Esophagus squamous epithelium (tissue), 5 donors: ENCODE measurements at regions not wholly inside any gene's neighbourhood (a gene's known extent, or its start where the extent isn't known, plus 50 kb on each side); places are given as distances from the start of the nearest gene placed in this dataset.

Experiments
- DNase-seq: peaks from one replicate; lab custom pipeline; 2025; lab: John Stamatoyannopoulos, UW
- H3K27ac ChIP-seq, 4 donors: fragments of 200-600 bp; sonication (generic); one replicate each; pipeline ENCODE4 v1.5.1; 2016 to 2019; ENCODE audit warnings: mild to moderate bottlenecking in 1 of 4
- H3K27me3 ChIP-seq, 4 donors: fragments of 200-600 bp; sonication (generic); 1 replicate in 3 of 4; 2 replicates in 1 of 4; pipeline versions ENCODE4 v1.5.1 to v1.6.0; 2017 to 2021; ENCODE audit warnings: antibody characterized with exemption in 1 of 4
- H3K36me3 ChIP-seq, 3 donors: fragments of 200-600 bp; sonication (generic); one replicate each; pipeline ENCODE4 v1.5.1; 2016 to 2019
- H3K4me1 ChIP-seq, 3 donors: fragments of 200-600 bp; sonication (generic); one replicate each; pipeline ENCODE4 v1.5.1; 2017 to 2019
- H3K4me3 ChIP-seq, 4 donors: fragments of 200-600 bp; sonication (generic); 1 replicate in 3 of 4; 2 replicates in 1 of 4; pipeline ENCODE4 v1.5.1; 2016 to 2019; ENCODE audit warnings: mild to moderate bottlenecking in 2 of 4, moderate library complexity in 1 of 4
- H3K9me3 ChIP-seq, 3 donors: fragments of 200-600 bp; sonication (generic); one replicate each; pipeline ENCODE4 v1.5.1; 2016 to 2019
- CTCF ChIP-seq, 6 experiments: fragments of 450-650 bp in 4 of 6; fragments of 200-600 bp in 2 of 6; sonication (generic) in 2 of 6; IDR thresholded peaks; one replicate each; pipeline ENCODE4 v1.5.1; 2016 to 2019; ENCODE audit warnings: antibody characterized with exemption in 6 of 6, mild to moderate bottlenecking in 4 of 6, moderate library complexity in 4 of 6
- POLR2A ChIP-seq, 4 donors: fragments of 450-650 bp; IDR thresholded peaks; one replicate each; pipeline ENCODE4 v1.6.1; 2017; ENCODE audit warnings: antibody characterized with exemption in 4 of 4, mild to moderate bottlenecking in 4 of 4, moderate library complexity in 3 of 4
- WGBS, 2 donors: methylation state at CpG; one replicate each; pipeline ENCODE4 v1.1.5; 2018; 5-methylcytosine and 5-hydroxymethylcytosine counted together
- intact Hi-C: fragments of 100-400 bp; cut with DNase I; formaldehyde crosslinking; loops from one replicate; pipeline ENCODE4 v1.15.0; 2022
- donor health status: DM: yes; HTN: yes; CAD: no.

- no peak for DNase-seq
- peaks cover 0 to 48% (median 14%) of the 10 kb centered on the region in 3 donors for H3K4me1 ChIP-seq
- peak overlapping the region in 1 of 4 donors; percentile 4 for H3K4me3 ChIP-seq
- no peaks in the 10 kb centered on the region for H3K27me3 ChIP-seq
- WGBS, 2 donors = 34 to 38% methylated on average over 6 of the region's 6 CpGs
- intact Hi-C loops = no loop called here
- no peaks in the 10 kb centered on the region for H3K9me3 ChIP-seq
- peak overlapping the region; percentile 8 to 70 (median 55) for H3K27ac ChIP-seq
- TF ChIP-seq CTCF (IDR thresholded peaks at IDR 0.05) = no peak
- no peaks in the 10 kb centered on the region for H3K36me3 ChIP-seq
Observed at GRCh38 chr6:138654715-138655634, 118.6 kb upstream of the CCDC28A start.

GRCh38 chr6:138655828-138656227 is 117.7 kb upstream of the CCDC28A start:
- intact Hi-C loops = no loop called here
- no peaks in the 10 kb centered on the region for H3K27me3 ChIP-seq
- 85 to 87% methylated on average over 6 of the region's 6 CpGs for WGBS, 2 donors

GRCh38 chr6:138656364-138657064 is 117.1 kb upstream of the CCDC28A start:
- no peak overlapping the region for H3K4me3 ChIP-seq
- no peaks in the 10 kb centered on the region for H3K27me3 ChIP-seq
- no peak overlapping the region for H3K27ac ChIP-seq
- peaks cover 0 to 52% (median 14%) of the 10 kb centered on the region in 3 donors for H3K4me1 ChIP-seq
- TF ChIP-seq CTCF (IDR thresholded peaks at IDR 0.05) = no peak
- TF ChIP-seq POLR2A (IDR thresholded peaks at IDR 0.05) = no peak
- WGBS, 2 donors = 69 to 77% methylated on average over 7 of the region's 7 CpGs
- H3K9me3 ChIP-seq = no peaks in the 10 kb centered on the region
- DNase-seq = no peak
- H3K36me3 ChIP-seq = no peaks in the 10 kb centered on the region
- intact Hi-C loops = no loop called here

More at GRCh38 chr6:138655828-138656227, 117.7 kb upstream of the CCDC28A start:
- H3K36me3 ChIP-seq = no peaks in the 10 kb centered on the region
- peaks cover 0 to 52% (median 14%) of the 10 kb centered on the region in 3 donors for H3K4me1 ChIP-seq
- TF ChIP-seq CTCF (IDR thresholded peaks at IDR 0.05) = no peak
- no peak for TF ChIP-seq POLR2A (IDR thresholded peaks at IDR 0.05)
- H3K27ac ChIP-seq = peak overlapping the region in 1 of 4 donors; percentile 70
- DNase-seq = no peak
- H3K9me3 ChIP-seq = no peaks in the 10 kb centered on the region
- H3K4me3 ChIP-seq = no peak overlapping the region

GRCh38 chr6:138657065-138657425 is 116.5 kb upstream of the CCDC28A start:
- Histone ChIP-seq H3K4me3 (no peak overlapping the region), H3K9me3 (no peaks in the 10 kb centered on the region), H3K27me3 (no peaks in the 10 kb centered on the region), H3K36me3 (no peaks in the 10 kb centered on the region), H3K4me1 (peaks cover 0 to 57% (median 14%) of the 10 kb centered on the region in 3 donors), H3K27ac (no peak overlapping the region)
- DNase-seq = no peak
- 54 to 61% methylated on average over 2 of the region's 2 CpGs for WGBS, 2 donors
- intact Hi-C loops = no loop called here
- TF ChIP-seq POLR2A (IDR thresholded peaks at IDR 0.05) (no peak), CTCF (IDR thresholded peaks at IDR 0.05) (no peak)

- WGBS, 2 donors = 68 to 73% methylated on average over 2 of the region's 2 CpGs
- Histone ChIP-seq H3K4me3 (no peak overlapping the region), H3K27me3 (no peaks in the 10 kb centered on the region), H3K27ac (peak overlapping the region in 2 of 4 donors; percentile 29 to 37), H3K9me3 (no peaks in the 10 kb centered on the region), H3K4me1 (peaks cover 0 to 59% (median 6%) of the 10 kb centered on the region in 3 donors), H3K36me3 (no peaks in the 10 kb centered on the region)
- TF ChIP-seq POLR2A (IDR thresholded peaks at IDR 0.05) = no peak
- no peak for TF ChIP-seq CTCF (IDR thresholded peaks at IDR 0.05)
- intact Hi-C loops = no loop called here
- DNase-seq = no peak
Observed at GRCh38 chr6:138659998-138660397, 113.6 kb upstream of the CCDC28A start.
